Naive thymus-derived CD8-positive, alpha-beta T cell (primary cell): ENCODE measurements at regions not wholly inside any gene's neighbourhood (a gene's known extent, or its start where the extent isn't known, plus 50 kb on each side); places are given as distances from the start of the nearest gene placed in this dataset.
A peak's percentile ranks its signal among the peaks of the same experiment; 100 is the strongest.
"Not testable (repeated sequence)": the region's sequence is repeated elsewhere in the genome, so short reads cannot be mapped to it uniquely, and the experiment has no call there.

Experiments used
- ATAC-seq, 2 donors: fragments of 150-1000 bp; cut with Tn5 transposase in 1 of 2; sonication (Bioruptor Pico), chemical (Tn5 transposase) in 1 of 2; 1 replicate in 1 of 2; 2 replicates in 1 of 2; pipeline ENCODE4 v1.10.0; 2021; ENCODE audit warnings: mild to moderate bottlenecking in 2 of 2, moderate library complexity in 2 of 2
- POLR2A ChIA-PET: fragments of 350-600 bp; sonication (Branson Sonifier 250); formaldehyde crosslinking; loops from one replicate; lab custom pipeline; 2021; ENCODE audit warnings: antibody characterized with exemption; lab: Charles Lee
- DNase-seq, 10 donors: peaks; one replicate each; pipeline versions ENCODE4 v3.0.0 to v3.0.0-alpha.2; 2020 to 2022
- H3K27ac Mint-ChIP-seq, 10 donors: one replicate each; pipeline ENCODE4 v1.8.0; 2020 to 2022; ENCODE audit warnings: mild to moderate bottlenecking in 10 of 10, mixed read lengths in 10 of 10, moderate library complexity in 4 of 10, inconsistent platforms in 1 of 10
- H3K27me3 Mint-ChIP-seq, 5 donors: one replicate each; pipeline ENCODE4 v1.8.0; 2021 to 2022; ENCODE audit warnings: mixed read lengths in 5 of 5
- H3K36me3 Mint-ChIP-seq, 3 donors: one replicate each; pipeline ENCODE4 v1.8.0; 2020 to 2022; ENCODE audit warnings: mixed read lengths in 3 of 3, mild to moderate bottlenecking in 2 of 3, inconsistent platforms in 1 of 3
- H3K4me1 Mint-ChIP-seq, 4 donors: one replicate each; pipeline ENCODE4 v1.8.0; 2021 to 2022; ENCODE audit warnings: mixed read lengths in 4 of 4
- H3K4me3 Mint-ChIP-seq, 10 donors: one replicate each; pipeline ENCODE4 v1.8.0; 2020 to 2022; ENCODE audit warnings: mild to moderate bottlenecking in 10 of 10, mixed read lengths in 10 of 10, moderate library complexity in 6 of 10, inconsistent platforms in 1 of 10
- H3K9me3 Mint-ChIP-seq, 9 donors: one replicate each; pipeline ENCODE4 v1.8.0; 2020 to 2022; ENCODE audit warnings: mixed read lengths in 9 of 9, mild to moderate bottlenecking in 3 of 9, inconsistent platforms in 1 of 9, moderate library complexity in 1 of 9

DNA sequence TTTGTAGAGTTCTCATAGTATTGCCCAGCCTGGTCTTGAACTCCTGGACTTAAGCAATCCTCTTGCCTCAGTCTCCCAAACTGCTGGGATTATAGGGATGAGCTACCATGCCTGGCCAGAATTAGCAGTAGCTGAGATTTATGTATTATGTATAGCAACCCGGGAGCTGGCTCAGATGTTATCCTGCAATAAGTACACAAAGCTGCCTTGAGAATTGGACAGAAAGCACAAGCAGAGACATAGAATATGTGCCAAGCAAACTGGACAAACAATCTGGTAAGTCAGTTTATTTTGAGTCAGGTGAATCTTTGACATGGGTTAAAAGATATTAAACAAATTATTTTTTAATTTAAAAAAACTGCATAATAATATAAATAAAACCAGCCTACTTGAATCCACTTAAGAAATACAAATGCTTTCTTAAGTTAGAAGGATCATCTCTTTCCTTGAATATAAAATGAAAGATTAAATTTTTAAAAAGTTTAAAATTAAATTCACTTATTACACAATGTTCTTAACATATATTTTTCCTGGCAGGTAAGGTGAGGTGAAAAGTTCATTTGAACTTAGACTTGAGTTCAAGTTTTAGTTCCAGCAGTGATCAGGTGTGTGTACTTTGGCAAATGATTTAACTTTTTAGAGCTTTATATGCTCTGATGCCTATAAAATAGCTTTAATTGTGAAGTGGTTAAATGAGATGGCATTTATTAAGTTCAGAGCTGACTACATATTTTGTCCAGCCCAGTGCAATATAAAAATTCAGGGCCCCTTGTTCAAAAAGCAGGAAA, 87.8 kb upstream of the ACSL1 start:
- no peak overlapping the region for H3K4me3 Mint-ChIP-seq

GRCh38 chr4:184918799-184919198, 93.0 kb upstream of the ACSL1 start:
- H3K4me1 Mint-ChIP-seq, ATAC-seq, POLR2A ChIA-PET, H3K36me3 Mint-ChIP-seq, H3K27ac Mint-ChIP-seq, H3K4me3 Mint-ChIP-seq, DNase-seq: not testable (repeated sequence)
- peaks cover 0 to 15% (median 0%) of the 10 kb centered on the region in 9 donors for H3K9me3 Mint-ChIP-seq
- peaks cover 1 to 20% (median 4%) of the 10 kb centered on the region in 5 donors for H3K27me3 Mint-ChIP-seq

More for the DNA sequence above, 87.8 kb upstream of the ACSL1 start:
- Mint-ChIP-seq H3K36me3 (peaks cover 0 to 10% (median 0%) of the 10 kb centered on the region in 3 donors), H3K9me3 (peaks cover 0 to 37% (median 17%) of the 10 kb centered on the region in 9 donors), H3K27me3 (peaks cover 3 to 21% (median 4%) of the 10 kb centered on the region in 5 donors), H3K4me1 (no peaks in the 10 kb centered on the region), H3K27ac (no peak overlapping the region)
- DNase-seq (no peak), ATAC-seq (no peak)
- POLR2A ChIA-PET: no interaction called here

DNA sequence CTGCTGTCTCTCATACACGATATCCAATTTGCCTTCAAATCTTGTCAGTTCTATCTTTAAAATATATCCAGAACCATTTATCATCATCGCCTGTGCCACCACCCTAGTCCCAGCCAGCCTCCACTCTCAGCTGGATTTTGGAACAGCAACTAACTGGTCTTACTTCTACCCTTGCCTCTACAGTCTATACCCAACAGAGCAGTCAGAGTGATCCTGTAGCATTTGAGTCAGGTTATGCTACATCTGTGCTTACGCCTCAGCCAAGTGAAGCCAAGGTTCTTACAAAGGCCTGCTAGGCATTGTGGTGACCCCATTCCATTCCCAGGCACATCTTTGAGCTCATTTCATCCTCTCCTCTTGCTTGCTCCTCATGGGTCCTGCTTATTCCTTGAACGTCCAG, 95.7 kb upstream of the ACSL1 start:
- Mint-ChIP-seq H3K4me1 (peaks cover 0 to 1% (median 0%) of the 10 kb centered on the region in 4 donors), H3K27me3 (peaks cover 0 to 11% (median 3%) of the 10 kb centered on the region in 5 donors), H3K36me3 (peaks cover 0 to 3% (median 0%) of the 10 kb centered on the region in 3 donors), H3K27ac (no peak overlapping the region), H3K4me3 (no peak overlapping the region), H3K9me3 (peaks cover 0 to 4% (median 0%) of the 10 kb centered on the region in 9 donors)
- no peak for ATAC-seq
- no peak for DNase-seq
- POLR2A ChIA-PET: no interaction called here

DNA sequence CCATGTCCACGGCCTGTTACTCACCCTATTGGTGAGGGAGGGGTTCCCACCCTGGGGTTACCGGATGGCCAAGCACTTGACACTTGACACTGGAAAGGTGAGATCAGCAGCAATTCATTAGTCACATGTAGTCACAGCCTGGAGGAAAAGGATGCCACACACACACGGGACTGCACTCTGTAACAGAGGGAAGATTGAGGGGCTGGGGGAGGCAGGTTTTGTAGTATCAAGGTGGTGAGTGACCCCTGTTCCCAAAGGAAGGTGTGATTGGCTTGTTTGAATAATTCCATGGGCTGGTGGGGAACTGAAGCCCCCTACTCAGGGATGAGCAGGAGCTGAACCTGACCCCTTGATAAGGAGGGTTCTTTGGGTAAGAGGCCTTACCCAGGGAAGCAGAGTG, 96.0 kb upstream of the HELT start:
- ATAC-seq: no peak
- POLR2A ChIA-PET: no interaction called here
- Mint-ChIP-seq H3K27me3 (peaks cover 0 to 3% (median 2%) of the 10 kb centered on the region in 5 donors), H3K4me1 (peaks cover 0 to 1% (median 0%) of the 10 kb centered on the region in 4 donors), H3K36me3 (peaks cover 0 to 8% (median 0%) of the 10 kb centered on the region in 3 donors), H3K27ac (no peak overlapping the region), H3K4me3 (no peak overlapping the region), H3K9me3 (peaks cover 0 to 10% (median 2%) of the 10 kb centered on the region in 9 donors)
- DNase-seq: no peak

- Mint-ChIP-seq H3K27ac (peak overlapping the region in 1 of 10 donors; percentile 55), H3K9me3 (peaks cover 3 to 24% (median 12%) of the 10 kb centered on the region in 9 donors), H3K27me3 (peaks cover 0 to 3% (median 1%) of the 10 kb centered on the region in 5 donors), H3K4me1 (peaks cover 0 to 1% (median 0%) of the 10 kb centered on the region in 4 donors), H3K36me3 (peaks cover 0 to 20% (median 4%) of the 10 kb centered on the region in 3 donors), H3K4me3 (no peak overlapping the region)
- no peak for ATAC-seq
- POLR2A ChIA-PET: no interaction called here
- no peak for DNase-seq
Measured at GRCh38 chr4:184924516-184924915, 93.8 kb upstream of the HELT start.

GRCh38 chr4:184929476-184929875, 88.8 kb upstream of the HELT start:
- Mint-ChIP-seq H3K9me3 (peaks cover 3 to 20% (median 12%) of the 10 kb centered on the region in 9 donors), H3K27me3 (peaks cover 0 to 2% (median 0%) of the 10 kb centered on the region in 5 donors), H3K36me3 (peaks cover 0 to 17% (median 4%) of the 10 kb centered on the region in 3 donors), H3K27ac (no peak overlapping the region), H3K4me1 (no peaks in the 10 kb centered on the region), H3K4me3 (no peak overlapping the region)
- ATAC-seq: no peak
- POLR2A ChIA-PET: no interaction called here
- no peak for DNase-seq

DNA sequence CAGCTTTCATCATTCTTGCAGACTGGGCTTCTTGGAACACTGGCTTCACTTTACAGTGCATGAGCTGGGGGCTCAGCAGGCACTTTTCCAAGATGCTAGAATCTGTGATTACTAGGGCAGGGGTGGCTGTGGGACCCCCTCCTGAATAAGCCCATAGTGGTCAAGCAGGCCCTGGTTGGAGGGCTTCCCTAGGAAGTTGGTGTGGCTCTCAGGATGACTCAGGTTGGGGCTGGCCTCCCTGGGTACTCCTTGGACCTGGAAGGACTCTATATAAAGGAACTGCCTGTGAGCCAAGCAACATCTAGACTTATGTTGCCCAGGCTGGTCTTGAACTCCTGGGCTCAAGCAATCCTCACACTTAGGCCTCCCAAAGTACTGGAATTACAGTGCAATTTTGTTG, 88.3 kb upstream of the HELT start:
- peaks cover 0 to 17% (median 4%) of the 10 kb centered on the region in 3 donors for H3K36me3 Mint-ChIP-seq
- H3K27ac Mint-ChIP-seq: no peak overlapping the region
- H3K4me3 Mint-ChIP-seq: no peak overlapping the region
- peaks cover 3 to 20% (median 12%) of the 10 kb centered on the region in 9 donors for H3K9me3 Mint-ChIP-seq
- peaks cover 0 to 3% (median 0%) of the 10 kb centered on the region in 5 donors for H3K27me3 Mint-ChIP-seq
- POLR2A ChIA-PET: no interaction called here
- ATAC-seq: no peak
- no peak for DNase-seq
- H3K4me1 Mint-ChIP-seq: no peaks in the 10 kb centered on the region

GRCh38 chr4:184932343-184932742, 85.9 kb upstream of the HELT start:
- POLR2A ChIA-PET: no interaction called here
- no peak overlapping the region for H3K4me3 Mint-ChIP-seq
- peaks cover 0 to 12% (median 4%) of the 10 kb centered on the region in 3 donors for H3K36me3 Mint-ChIP-seq
- no peak for ATAC-seq
- peaks cover 3 to 18% (median 11%) of the 10 kb centered on the region in 9 donors for H3K9me3 Mint-ChIP-seq
- no peaks in the 10 kb centered on the region for H3K4me1 Mint-ChIP-seq
- H3K27ac Mint-ChIP-seq: no peak overlapping the region
- no peak for DNase-seq
- peaks cover 0 to 6% (median 2%) of the 10 kb centered on the region in 5 donors for H3K27me3 Mint-ChIP-seq

DNA sequence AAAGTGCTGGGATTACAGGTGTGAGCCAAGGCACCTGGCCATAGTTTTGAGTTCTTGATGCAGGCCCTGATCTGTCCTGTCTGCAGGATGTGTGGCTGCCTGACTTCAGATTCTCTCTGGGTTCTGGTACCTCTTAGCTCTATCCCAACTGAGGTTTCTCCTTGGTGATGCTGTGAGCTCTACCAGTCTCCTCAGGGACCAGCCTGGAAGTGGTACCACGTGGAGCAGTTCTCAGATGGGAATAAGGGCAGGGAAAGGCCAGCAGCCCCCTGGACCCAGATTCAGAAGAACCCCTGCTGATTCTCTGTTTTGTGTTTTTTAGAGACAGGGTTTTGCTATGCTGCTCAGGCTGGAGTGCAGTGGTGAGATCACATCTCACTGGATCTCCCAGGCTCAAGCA, 85.0 kb upstream of the HELT start:
- H3K27ac Mint-ChIP-seq: no peak overlapping the region
- no peaks in the 10 kb centered on the region for H3K4me1 Mint-ChIP-seq
- H3K27me3 Mint-ChIP-seq: peaks cover 0 to 7% (median 5%) of the 10 kb centered on the region in 5 donors
- DNase-seq: no peak
- POLR2A ChIA-PET: no interaction called here
- peaks cover 0 to 6% (median 0%) of the 10 kb centered on the region in 3 donors for H3K36me3 Mint-ChIP-seq
- no peak overlapping the region for H3K4me3 Mint-ChIP-seq
- peaks cover 0 to 9% (median 6%) of the 10 kb centered on the region in 9 donors for H3K9me3 Mint-ChIP-seq
- no peak for ATAC-seq

GRCh38 chr4:184934184-184934583, 84.1 kb upstream of the HELT start:
- Mint-ChIP-seq H3K27me3 (peaks cover 2 to 7% (median 6%) of the 10 kb centered on the region in 5 donors), H3K4me1 (no peaks in the 10 kb centered on the region), H3K9me3 (peaks cover 0 to 3% (median 0%) of the 10 kb centered on the region in 9 donors), H3K27ac (no peak overlapping the region), H3K4me3 (no peak overlapping the region), H3K36me3 (no peaks in the 10 kb centered on the region)
- POLR2A ChIA-PET: no interaction called here
- no peak for ATAC-seq
- DNase-seq: no peak

DNA sequence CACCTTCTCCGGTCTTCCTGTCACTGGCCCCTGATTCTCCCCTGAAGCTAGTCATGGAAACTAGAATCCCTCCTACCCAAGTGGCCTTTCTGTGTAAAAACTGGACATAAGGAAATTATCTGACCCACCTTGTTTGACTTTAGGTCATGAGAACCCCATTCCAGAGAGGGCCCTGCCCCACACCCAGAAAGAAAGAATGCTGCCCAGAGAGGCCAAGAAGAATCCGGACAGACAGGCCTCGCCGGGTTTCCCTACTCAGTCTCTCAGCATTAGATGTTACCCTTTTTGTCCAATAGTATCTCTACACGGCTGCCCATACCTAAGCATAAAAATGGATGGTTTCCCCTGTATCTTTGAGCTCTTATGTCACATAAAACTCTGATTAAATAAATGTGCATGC, 83.3 kb upstream of the HELT start:
- H3K27ac Mint-ChIP-seq: no peak overlapping the region
- no peaks in the 10 kb centered on the region for H3K36me3 Mint-ChIP-seq
- H3K9me3 Mint-ChIP-seq: peaks cover 0 to 2% (median 0%) of the 10 kb centered on the region in 9 donors
- H3K27me3 Mint-ChIP-seq: peaks cover 2 to 7% (median 6%) of the 10 kb centered on the region in 5 donors
- ATAC-seq (no peak), DNase-seq (no peak)
- no peaks in the 10 kb centered on the region for H3K4me1 Mint-ChIP-seq
- POLR2A ChIA-PET: no interaction called here
- no peak overlapping the region for H3K4me3 Mint-ChIP-seq

DNA sequence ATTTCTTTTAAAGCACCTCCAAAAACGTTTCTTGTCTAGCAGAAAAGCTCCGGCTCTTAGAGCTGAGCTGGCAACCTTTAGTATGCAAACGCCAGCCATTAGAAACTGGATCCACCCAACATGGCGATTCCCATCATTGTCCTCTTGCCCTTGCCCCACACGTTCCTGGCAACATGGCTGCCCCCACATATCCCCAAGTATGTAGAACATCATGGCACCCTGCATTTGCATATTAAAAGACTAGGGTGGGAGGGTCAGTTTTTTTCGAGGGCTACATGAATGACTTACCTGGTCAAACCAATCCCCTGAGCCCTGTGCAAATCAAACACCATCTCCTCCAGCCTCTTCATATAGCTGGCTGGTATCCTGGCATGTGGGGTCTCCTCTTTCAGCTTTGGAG, 82.2 kb upstream of the HELT start:
- Mint-ChIP-seq H3K36me3 (no peaks in the 10 kb centered on the region), H3K4me1 (no peaks in the 10 kb centered on the region), H3K27me3 (peaks cover 2 to 10% (median 7%) of the 10 kb centered on the region in 5 donors), H3K9me3 (peaks cover 0 to 2% (median 0%) of the 10 kb centered on the region in 9 donors), H3K27ac (no peak overlapping the region), H3K4me3 (no peak overlapping the region)
- ATAC-seq: no peak
- DNase-seq: no peak
- POLR2A ChIA-PET: no interaction called here

DNA sequence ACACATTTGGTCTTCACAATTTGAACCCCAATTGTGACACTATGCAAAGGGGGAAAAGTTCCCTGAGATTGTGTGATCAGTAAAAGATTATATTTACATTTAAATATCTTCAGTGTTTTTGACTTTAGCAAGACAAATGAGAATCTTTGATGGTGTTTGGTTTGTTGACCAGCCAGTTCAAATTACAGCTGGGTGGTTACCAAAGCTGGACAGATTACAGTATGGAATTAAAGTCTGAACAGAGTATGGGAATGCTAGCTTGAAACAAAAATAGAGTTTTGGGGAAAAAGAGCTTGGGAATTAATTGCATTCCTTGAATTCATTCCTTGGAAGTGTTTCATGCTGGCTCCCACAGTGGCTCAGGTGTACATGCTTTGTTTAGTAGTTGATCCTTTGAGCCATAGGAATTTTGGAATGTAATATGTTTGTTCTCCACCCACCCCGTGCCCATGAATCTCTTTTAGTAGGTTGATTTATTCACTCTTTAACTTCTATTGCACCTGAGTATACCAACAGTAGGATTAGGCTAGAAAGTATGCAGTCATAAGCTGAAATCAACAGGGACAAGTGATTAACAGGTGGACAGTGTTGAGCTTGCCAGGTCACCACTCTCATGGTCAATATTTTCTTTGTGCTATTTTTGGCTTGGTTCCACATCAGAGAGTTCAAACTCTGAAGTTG, 81.1 kb upstream of the HELT start:
- DNase-seq (no peak), ATAC-seq (no peak)
- Mint-ChIP-seq H3K36me3 (no peaks in the 10 kb centered on the region), H3K27ac (peak overlapping the region in 1 of 10 donors; percentile 69), H3K4me3 (no peak overlapping the region), H3K9me3 (peaks cover 0 to 2% (median 0%) of the 10 kb centered on the region in 9 donors), H3K4me1 (no peaks in the 10 kb centered on the region), H3K27me3 (peaks cover 4 to 13% (median 10%) of the 10 kb centered on the region in 5 donors)
- POLR2A ChIA-PET: no interaction called here
